Liver (tissue), 8 donors: ENCODE measurements at regions not wholly inside any gene's neighbourhood (a gene's known extent, or its start where the extent isn't known, plus 50 kb on each side); places are given as distances from the start of the nearest gene placed in this dataset.

Experiments
- DNase-seq: peaks from one replicate; pipeline ENCODE4 v3.0.0-alpha.2; 2017; ENCODE audit warnings: low spot score
- H3K27ac ChIP-seq, 2 donors: one replicate each; pipeline ENCODE4 v1.7.0; 2013; ENCODE audit warnings: inconsistent platforms in 2 of 2, low read length in 2 of 2, control low read depth in 1 of 2, low read depth in 1 of 2, mild to moderate bottlenecking in 1 of 2
- H3K27me3 ChIP-seq, 4 donors: one replicate each; pipeline versions ENCODE4 v1.6.1 to v1.7.0; 2013; ENCODE audit warnings: low read length in 3 of 4, inconsistent platforms in 1 of 4, mild to moderate bottlenecking in 1 of 4, moderate library complexity in 1 of 4; ENCODE audit not compliant: control insufficient read depth in 4 of 4, insufficient read depth in 4 of 4
- H3K36me3 ChIP-seq, 4 donors: one replicate each; pipeline versions ENCODE4 v1.6.1 to v1.7.0; 2013; ENCODE audit warnings: low read length in 3 of 4, mild to moderate bottlenecking in 3 of 4, low read depth in 1 of 4, moderate library complexity in 1 of 4; ENCODE audit not compliant: control insufficient read depth in 4 of 4, insufficient read depth in 3 of 4
- H3K4me1 ChIP-seq, 4 donors: one replicate each; pipeline versions ENCODE4 v1.6.1 to v1.7.0; 2013; ENCODE audit warnings: low read length in 3 of 4, mild to moderate bottlenecking in 3 of 4, moderate library complexity in 1 of 4; ENCODE audit not compliant: control insufficient read depth in 4 of 4, insufficient read depth in 4 of 4
- H3K4me3 ChIP-seq, 3 donors: one replicate each; pipeline versions ENCODE4 v1.6.1 to v1.7.0; 2013; ENCODE audit warnings: low read length in 3 of 3, control low read depth in 1 of 3, low read depth in 1 of 3, mild to moderate bottlenecking in 1 of 3
- H3K9ac ChIP-seq, 2 donors: one replicate each; pipeline ENCODE4 v1.7.0; 2013; ENCODE audit warnings: low read length in 2 of 2, mild to moderate bottlenecking in 2 of 2, moderate library complexity in 2 of 2, control low read depth in 1 of 2, low read depth in 1 of 2
- H3K9me3 ChIP-seq, 4 donors: one replicate each; pipeline versions ENCODE4 v1.6.1 to v1.7.0; 2013; ENCODE audit warnings: low read length in 3 of 4; ENCODE audit not compliant: control insufficient read depth in 4 of 4
- EGR1 ChIP-seq, 2 donors: IDR thresholded peaks; 2 replicates each; pipeline ENCODE4 v1.6.1; 2016 to 2018; ENCODE audit warnings: antibody characterized with exemption in 2 of 2, low read depth in 2 of 2
- FOXA1 ChIP-seq: IDR thresholded peaks from 2 replicates; pipeline ENCODE4 v1.6.1; 2016; ENCODE audit warnings: antibody characterized with exemption
- FOXA2 ChIP-seq: IDR thresholded peaks from 2 replicates; pipeline ENCODE4 v1.6.1; 2016; ENCODE audit warnings: antibody characterized with exemption
- GABPA ChIP-seq, 2 donors: IDR thresholded peaks in 1 of 2; conservative IDR thresholded peaks in 1 of 2; 2 replicates each; pipeline ENCODE4 v1.6.1; 2016; ENCODE audit warnings: antibody characterized with exemption in 2 of 2, mild to moderate bottlenecking in 1 of 2, moderate library complexity in 1 of 2
- HNF4G ChIP-seq: IDR thresholded peaks from 2 replicates; pipeline ENCODE4 v1.6.1; 2016; ENCODE audit warnings: antibody characterized with exemption
- JUND ChIP-seq, 2 donors: IDR thresholded peaks; 2 replicates each; pipeline ENCODE4 v1.6.1; 2016; ENCODE audit warnings: antibody characterized with exemption in 2 of 2
- NR2F2 ChIP-seq: IDR thresholded peaks from 2 replicates; pipeline ENCODE4 v1.6.1; 2016; ENCODE audit warnings: antibody characterized with exemption
- RAD21 ChIP-seq, 2 donors: IDR thresholded peaks; 2 replicates each; pipeline ENCODE4 v1.6.1; 2016; ENCODE audit warnings: antibody characterized with exemption in 2 of 2, mild to moderate bottlenecking in 2 of 2
- RXRA ChIP-seq, 2 donors: IDR thresholded peaks; 2 replicates each; pipeline ENCODE4 v1.6.1; 2017 to 2018; ENCODE audit warnings: antibody characterized with exemption in 2 of 2, mild to moderate bottlenecking in 1 of 2
- SP1 ChIP-seq: IDR thresholded peaks from 2 replicates; pipeline ENCODE4 v1.6.1; 2018; ENCODE audit warnings: antibody characterized with exemption, mild to moderate bottlenecking
- TAF1 ChIP-seq: conservative IDR thresholded peaks from 2 replicates; pipeline ENCODE4 v1.6.1; 2016; ENCODE audit warnings: antibody characterized with exemption, mild to moderate bottlenecking
- YY1 ChIP-seq: IDR thresholded peaks from 2 replicates; pipeline ENCODE4 v1.6.1; 2016; ENCODE audit warnings: antibody characterized with exemption, mild to moderate bottlenecking
- WGBS: extraction: QIAGEN DNeasy Blood & Tissue Kit; methylation state at CpG from one replicate; pipeline ENCODE4 v1.1.7; 2013; 5-methylcytosine and 5-hydroxymethylcytosine counted together
- TF ChIP-seq, protein P1 (sequence below): IDR thresholded peaks from 2 replicates; pipeline ENCODE4 v1.6.1; 2016; ENCODE audit warnings: antibody characterized with exemption
- TF ChIP-seq, protein P2 (sequence below): IDR thresholded peaks from 2 replicates; pipeline ENCODE4 v1.6.1; 2016; ENCODE audit warnings: antibody characterized with exemption, mild to moderate bottlenecking
- TF ChIP-seq, protein P3 (sequence below): IDR thresholded peaks from 2 replicates; pipeline ENCODE4 v1.6.1; 2016; ENCODE audit warnings: antibody characterized with exemption
- TF ChIP-seq, protein P4 (sequence below): IDR thresholded peaks from 2 replicates; pipeline ENCODE4 v1.6.1; 2016; ENCODE audit warnings: antibody characterized with exemption
- TF ChIP-seq, protein P5 (sequence below): fragments of 150-350 bp; IDR thresholded peaks from 2 replicates; pipeline ENCODE4 v1.5.1; 2017; ENCODE audit warnings: improper control_type of control experiment, low read depth, low read length; ENCODE audit not compliant: missing input control
- donor health status: healthy.
- donor health status: healthy.
- donor health status: healthy.
- donor health status: healthy.
- donor health status: healthy.

DNA sequence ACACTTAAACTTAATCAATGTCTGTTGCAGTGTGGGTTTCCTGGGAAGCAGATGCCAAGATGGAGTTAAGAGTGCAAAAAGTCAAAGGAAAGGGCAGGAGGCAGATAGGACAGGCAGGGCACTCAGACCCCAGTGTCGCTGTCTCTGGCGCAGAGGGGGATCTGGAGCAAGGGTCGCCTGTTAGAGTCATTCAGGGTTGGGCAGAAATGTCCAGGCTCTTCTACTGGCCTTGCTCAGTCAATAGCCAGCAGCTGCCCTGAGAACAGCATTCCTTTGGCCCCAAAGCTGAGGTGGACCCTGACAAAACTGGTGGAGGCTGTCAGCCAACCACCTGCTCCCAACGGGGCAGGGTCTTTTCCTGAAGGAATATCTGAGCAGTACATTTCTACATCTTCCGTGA, 97.1 kb upstream of the SLC66A3 start:
- H3K4me3 ChIP-seq, result no peak overlapping the region
- no peak overlapping the region for H3K27ac ChIP-seq
- H3K9me3 ChIP-seq, result peaks cover 0 to 5% (median 2%) of the 10 kb centered on the region in 4 donors
- WGBS, result 78% methylated on average over 5 of the region's 5 CpGs
- H3K36me3 ChIP-seq, result no peaks in the 10 kb centered on the region
- DNase-seq, result no peak
- no peak overlapping the region for H3K9ac ChIP-seq
- H3K27me3 ChIP-seq, result peaks cover 0 to 2% (median 0%) of the 10 kb centered on the region in 4 donors
- no peaks in the 10 kb centered on the region for H3K4me1 ChIP-seq
- TF ChIP-seq TAF1, result no peak
- TF ChIP-seq EGR1 (IDR thresholded peaks at IDR 0.05; ENCODE audit: low read depth in 2 of 2), result no peak

DNA sequence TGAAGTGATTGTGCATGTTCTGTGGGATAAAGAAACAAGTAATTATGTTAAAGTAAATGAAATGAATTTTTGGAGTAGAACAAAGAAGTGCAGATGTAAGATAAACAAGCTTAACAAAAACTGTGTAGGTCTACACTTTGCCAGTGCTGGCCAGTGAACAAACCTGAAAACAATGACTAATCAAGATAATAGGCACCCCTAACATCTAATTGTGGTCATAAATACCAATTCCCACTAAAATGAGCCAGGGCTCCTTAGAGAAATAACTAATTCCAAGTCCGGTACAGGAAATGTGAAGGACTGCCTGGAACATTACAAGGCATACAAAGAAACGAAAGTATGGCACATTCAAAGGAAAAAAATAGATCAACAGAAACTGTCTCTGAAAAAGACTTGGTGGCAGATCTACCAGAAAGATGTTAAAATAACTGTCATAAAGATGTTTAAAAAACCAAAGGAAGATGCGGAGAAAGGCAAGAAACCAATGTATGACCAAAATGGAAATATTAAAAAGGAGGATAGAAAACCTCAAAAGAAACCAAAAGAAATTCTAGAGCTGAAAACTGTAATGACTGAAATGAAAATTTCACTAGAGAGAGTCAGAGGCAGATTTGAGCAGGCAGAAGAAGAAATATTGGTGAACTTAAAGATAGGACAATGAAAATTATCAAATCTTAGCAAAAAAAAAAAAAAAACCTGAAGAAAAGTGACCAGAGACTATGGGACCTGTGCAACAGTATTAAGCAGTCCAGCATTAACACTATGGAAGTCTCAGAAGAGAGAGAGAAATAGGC, 94.7 kb upstream of the SLC66A3 start:
- Histone ChIP-seq H3K4me3 (no peak overlapping the region), H3K4me1 (no peaks in the 10 kb centered on the region), H3K36me3 (no peaks in the 10 kb centered on the region), H3K9ac (no peak overlapping the region), H3K27me3 (peaks cover 0 to 2% (median 1%) of the 10 kb centered on the region in 4 donors), H3K9me3 (peaks cover 0 to 5% (median 2%) of the 10 kb centered on the region in 4 donors), H3K27ac (no peak overlapping the region)
- no peak for DNase-seq
- TF ChIP-seq GABPA (IDR thresholded peaks at IDR 0.05 in 1 of 2, conservative IDR thresholded peaks at IDR 0.05 in 1 of 2), result no peak
- TF ChIP-seq SP1, result no peak
- no peak for TF ChIP-seq NR2F2
- no peak for TF ChIP-seq FOXA1
- no peak for TF ChIP-seq FOXA2
- TF ChIP-seq, protein P1, sequence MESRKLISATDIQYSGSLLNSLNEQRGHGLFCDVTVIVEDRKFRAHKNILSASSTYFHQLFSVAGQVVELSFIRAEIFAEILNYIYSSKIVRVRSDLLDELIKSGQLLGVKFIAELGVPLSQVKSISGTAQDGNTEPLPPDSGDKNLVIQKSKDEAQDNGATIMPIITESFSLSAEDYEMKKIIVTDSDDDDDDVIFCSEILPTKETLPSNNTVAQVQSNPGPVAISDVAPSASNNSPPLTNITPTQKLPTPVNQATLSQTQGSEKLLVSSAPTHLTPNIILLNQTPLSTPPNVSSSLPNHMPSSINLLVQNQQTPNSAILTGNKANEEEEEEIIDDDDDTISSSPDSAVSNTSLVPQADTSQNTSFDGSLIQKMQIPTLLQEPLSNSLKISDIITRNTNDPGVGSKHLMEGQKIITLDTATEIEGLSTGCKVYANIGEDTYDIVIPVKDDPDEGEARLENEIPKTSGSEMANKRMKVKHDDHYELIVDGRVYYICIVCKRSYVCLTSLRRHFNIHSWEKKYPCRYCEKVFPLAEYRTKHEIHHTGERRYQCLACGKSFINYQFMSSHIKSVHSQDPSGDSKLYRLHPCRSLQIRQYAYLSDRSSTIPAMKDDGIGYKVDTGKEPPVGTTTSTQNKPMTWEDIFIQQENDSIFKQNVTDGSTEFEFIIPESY, result no peak
- TF ChIP-seq, protein P2, sequence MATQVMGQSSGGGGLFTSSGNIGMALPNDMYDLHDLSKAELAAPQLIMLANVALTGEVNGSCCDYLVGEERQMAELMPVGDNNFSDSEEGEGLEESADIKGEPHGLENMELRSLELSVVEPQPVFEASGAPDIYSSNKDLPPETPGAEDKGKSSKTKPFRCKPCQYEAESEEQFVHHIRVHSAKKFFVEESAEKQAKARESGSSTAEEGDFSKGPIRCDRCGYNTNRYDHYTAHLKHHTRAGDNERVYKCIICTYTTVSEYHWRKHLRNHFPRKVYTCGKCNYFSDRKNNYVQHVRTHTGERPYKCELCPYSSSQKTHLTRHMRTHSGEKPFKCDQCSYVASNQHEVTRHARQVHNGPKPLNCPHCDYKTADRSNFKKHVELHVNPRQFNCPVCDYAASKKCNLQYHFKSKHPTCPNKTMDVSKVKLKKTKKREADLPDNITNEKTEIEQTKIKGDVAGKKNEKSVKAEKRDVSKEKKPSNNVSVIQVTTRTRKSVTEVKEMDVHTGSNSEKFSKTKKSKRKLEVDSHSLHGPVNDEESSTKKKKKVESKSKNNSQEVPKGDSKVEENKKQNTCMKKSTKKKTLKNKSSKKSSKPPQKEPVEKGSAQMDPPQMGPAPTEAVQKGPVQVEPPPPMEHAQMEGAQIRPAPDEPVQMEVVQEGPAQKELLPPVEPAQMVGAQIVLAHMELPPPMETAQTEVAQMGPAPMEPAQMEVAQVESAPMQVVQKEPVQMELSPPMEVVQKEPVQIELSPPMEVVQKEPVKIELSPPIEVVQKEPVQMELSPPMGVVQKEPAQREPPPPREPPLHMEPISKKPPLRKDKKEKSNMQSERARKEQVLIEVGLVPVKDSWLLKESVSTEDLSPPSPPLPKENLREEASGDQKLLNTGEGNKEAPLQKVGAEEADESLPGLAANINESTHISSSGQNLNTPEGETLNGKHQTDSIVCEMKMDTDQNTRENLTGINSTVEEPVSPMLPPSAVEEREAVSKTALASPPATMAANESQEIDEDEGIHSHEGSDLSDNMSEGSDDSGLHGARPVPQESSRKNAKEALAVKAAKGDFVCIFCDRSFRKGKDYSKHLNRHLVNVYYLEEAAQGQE, result no peak
- TF ChIP-seq HNF4G, result no peak
- TF ChIP-seq EGR1 (IDR thresholded peaks at IDR 0.05; ENCODE audit: low read depth in 2 of 2), result no peak
- TF ChIP-seq RXRA (IDR thresholded peaks at IDR 0.05), result no peak
- no peak for TF ChIP-seq TAF1
- WGBS, result 86% methylated on average over 3 of the region's 3 CpGs

DNA sequence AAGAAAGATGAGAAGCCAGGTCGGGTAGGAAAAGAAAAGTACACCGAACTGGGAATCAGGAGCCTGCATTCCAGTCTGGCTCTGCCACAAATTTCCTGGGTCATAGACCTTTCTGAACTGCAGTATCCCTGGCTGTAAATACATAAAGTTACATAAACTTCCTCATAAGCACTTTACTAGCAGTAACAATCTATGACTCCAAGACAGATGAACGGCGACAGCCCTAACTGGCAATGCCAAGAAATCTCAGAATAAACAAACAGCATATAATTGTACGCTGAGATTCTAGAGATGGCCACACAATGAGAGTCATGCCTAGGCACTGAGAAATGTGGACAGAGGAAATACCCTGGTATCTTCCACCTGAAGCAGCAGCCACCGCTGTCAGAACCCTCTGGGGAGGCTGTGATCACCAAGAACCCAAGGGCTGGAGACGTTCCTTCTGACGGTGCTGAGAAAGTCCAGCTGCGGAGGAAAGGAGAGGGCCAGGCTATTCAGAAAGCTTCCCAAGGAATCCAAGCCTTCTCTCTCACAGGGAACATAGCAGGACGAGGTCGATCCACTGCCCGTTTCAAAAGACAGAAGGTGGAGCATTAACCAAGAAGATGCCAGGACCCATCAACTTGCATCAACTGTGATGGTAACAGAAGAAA, 89.3 kb upstream of the SLC66A3 start:
- peaks cover 0 to 7% (median 1%) of the 10 kb centered on the region in 4 donors for H3K27me3 ChIP-seq
- H3K4me1 ChIP-seq, result no peaks in the 10 kb centered on the region
- H3K9ac ChIP-seq, result no peak overlapping the region
- H3K9me3 ChIP-seq, result peaks cover 0 to 5% (median 1%) of the 10 kb centered on the region in 4 donors
- WGBS, result 51% methylated on average over 12 of the region's 12 CpGs
- no peak for DNase-seq
- no peaks in the 10 kb centered on the region for H3K36me3 ChIP-seq
- no peak overlapping the region for H3K4me3 ChIP-seq
- H3K27ac ChIP-seq, result no peak overlapping the region
- TF ChIP-seq FOXA1 (no peak), FOXA2 (no peak), YY1 (no peak), SP1 (no peak), NR2F2 (no peak), TAF1 (no peak), RAD21 (IDR thresholded peaks at IDR 0.05) (no peak), JUND (IDR thresholded peaks at IDR 0.05) (no peak), RXRA (IDR thresholded peaks at IDR 0.05) (no peak)
- TF ChIP-seq, protein P3, sequence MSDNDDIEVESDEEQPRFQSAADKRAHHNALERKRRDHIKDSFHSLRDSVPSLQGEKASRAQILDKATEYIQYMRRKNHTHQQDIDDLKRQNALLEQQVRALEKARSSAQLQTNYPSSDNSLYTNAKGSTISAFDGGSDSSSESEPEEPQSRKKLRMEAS, result no peak
- TF ChIP-seq, protein P4, sequence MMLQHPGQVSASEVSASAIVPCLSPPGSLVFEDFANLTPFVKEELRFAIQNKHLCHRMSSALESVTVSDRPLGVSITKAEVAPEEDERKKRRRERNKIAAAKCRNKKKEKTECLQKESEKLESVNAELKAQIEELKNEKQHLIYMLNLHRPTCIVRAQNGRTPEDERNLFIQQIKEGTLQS, result no peak
- TF ChIP-seq, protein P5, sequence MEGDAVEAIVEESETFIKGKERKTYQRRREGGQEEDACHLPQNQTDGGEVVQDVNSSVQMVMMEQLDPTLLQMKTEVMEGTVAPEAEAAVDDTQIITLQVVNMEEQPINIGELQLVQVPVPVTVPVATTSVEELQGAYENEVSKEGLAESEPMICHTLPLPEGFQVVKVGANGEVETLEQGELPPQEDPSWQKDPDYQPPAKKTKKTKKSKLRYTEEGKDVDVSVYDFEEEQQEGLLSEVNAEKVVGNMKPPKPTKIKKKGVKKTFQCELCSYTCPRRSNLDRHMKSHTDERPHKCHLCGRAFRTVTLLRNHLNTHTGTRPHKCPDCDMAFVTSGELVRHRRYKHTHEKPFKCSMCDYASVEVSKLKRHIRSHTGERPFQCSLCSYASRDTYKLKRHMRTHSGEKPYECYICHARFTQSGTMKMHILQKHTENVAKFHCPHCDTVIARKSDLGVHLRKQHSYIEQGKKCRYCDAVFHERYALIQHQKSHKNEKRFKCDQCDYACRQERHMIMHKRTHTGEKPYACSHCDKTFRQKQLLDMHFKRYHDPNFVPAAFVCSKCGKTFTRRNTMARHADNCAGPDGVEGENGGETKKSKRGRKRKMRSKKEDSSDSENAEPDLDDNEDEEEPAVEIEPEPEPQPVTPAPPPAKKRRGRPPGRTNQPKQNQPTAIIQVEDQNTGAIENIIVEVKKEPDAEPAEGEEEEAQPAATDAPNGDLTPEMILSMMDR, result no peak
